VCaP (cell line): ENCODE measurements at regions not wholly inside any gene's neighbourhood (a gene's known extent, or its start where the extent isn't known, plus 50 kb on each side); places are given as distances from the start of the nearest gene placed in this dataset.

Experiments used
- H3K27ac ChIP-seq: fragments of 450-650 bp; 2 replicates; pipeline ENCODE4 v1.5.1; 2017
- CTCF ChIP-seq: fragments of 450-650 bp; conservative IDR thresholded peaks from 2 replicates; pipeline ENCODE4 v1.5.1; 2017; ENCODE audit warnings: mild to moderate bottlenecking, moderate library complexity

GRCh38 chr11:15826826-15827225 is 529.5 kb downstream of the SOX6 start:
- no peak overlapping the region for H3K27ac ChIP-seq
- TF ChIP-seq CTCF: peak; percentile 43

- TF ChIP-seq CTCF: no peak
- no peak overlapping the region for H3K27ac ChIP-seq
Observed at GRCh38 chr11:15828215-15828853, 528.0 kb downstream of the SOX6 start.

GRCh38 chr11:15829312-15829711 is 527.0 kb downstream of the SOX6 start:
- no peak overlapping the region for H3K27ac ChIP-seq
- no peak for TF ChIP-seq CTCF

GRCh38 chr11:15830741-15831428 is 525.5 kb downstream of the SOX6 start:
- no peak overlapping the region for H3K27ac ChIP-seq
- no peak for TF ChIP-seq CTCF

DNA sequence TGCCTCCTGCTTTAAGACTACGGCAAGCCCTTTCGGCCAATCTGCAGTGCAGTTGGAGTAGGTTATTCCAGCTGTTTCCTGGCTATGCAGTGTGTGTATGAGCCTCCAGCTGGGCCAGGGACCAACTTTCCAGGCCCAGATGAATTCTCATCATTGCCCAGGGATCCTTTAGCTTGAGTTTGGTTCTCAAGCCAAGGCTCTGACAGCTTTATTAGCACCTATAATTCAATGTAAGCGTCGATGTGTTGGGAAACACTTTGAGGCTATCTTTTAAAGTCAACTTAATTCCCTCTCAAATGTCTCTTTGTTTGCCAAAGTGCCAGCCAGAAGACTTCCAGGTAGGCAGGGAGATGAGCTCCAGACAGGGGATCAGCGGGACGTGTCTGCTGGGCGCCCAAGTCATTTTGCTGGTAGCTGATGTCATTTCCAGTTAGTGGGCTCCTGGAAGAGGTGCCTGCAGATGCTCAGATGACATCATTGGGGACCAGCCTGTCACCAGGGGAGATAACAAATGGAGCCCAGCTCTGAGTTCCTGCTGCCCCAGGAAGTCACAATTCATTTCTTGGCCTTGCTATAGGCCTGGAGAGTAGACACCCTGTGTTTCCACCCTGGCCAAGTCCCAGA is 520.4 kb downstream of the SOX6 start:
- TF ChIP-seq CTCF: no peak

GRCh38 chr11:15836795-15837194 is 519.6 kb downstream of the SOX6 start:
- H3K27ac ChIP-seq: no peak overlapping the region
- no peak for TF ChIP-seq CTCF

More for the DNA sequence above, 520.4 kb downstream of the SOX6 start:
- no peak overlapping the region for H3K27ac ChIP-seq

GRCh38 chr11:15837901-15838489 is 518.4 kb downstream of the SOX6 start:
- H3K27ac ChIP-seq: no peak overlapping the region
- TF ChIP-seq CTCF: no peak
